ENCODE measurements at regions not wholly inside any gene's neighbourhood (a gene's known extent, or its start where the extent isn't known, plus 50 kb on each side); places are given as distances from the start of the nearest gene placed in this dataset.
A peak's percentile ranks its signal among the peaks of the same experiment; 100 is the strongest.

- no peaks in the 10 kb centered on the region for H3K79me2 ChIP-seq (ENCODE audit: insufficient read depth, low read length)
- DNase-seq (ENCODE audit: insufficient read length, low spot score, missing footprints) = peak; percentile 11
- H4K20me1 ChIP-seq (ENCODE audit: insufficient read depth, low read length) = no peaks in the 10 kb centered on the region
- no peak overlapping the region for H2AFZ ChIP-seq (ENCODE audit: low read length)
- H3K4me3 ChIP-seq (ENCODE audit: insufficient read depth, low read length) = no peak overlapping the region
- H3K36me3 ChIP-seq (ENCODE audit: insufficient read depth, low read length) = no peaks in the 10 kb centered on the region
- H3K27me3 ChIP-seq (ENCODE audit: insufficient read depth, low read length) = no peaks in the 10 kb centered on the region
- no peak overlapping the region for H3K27ac ChIP-seq (ENCODE audit: low read depth, low read length)
- no peaks in the 10 kb centered on the region for H3K4me1 ChIP-seq (ENCODE audit: insufficient read depth, low read length)
- TF ChIP-seq CTCF (IDR thresholded peaks at IDR 0.05; ENCODE audit: extremely low read depth, low read depth, low read length) = no peak
- H3K9me3 ChIP-seq (ENCODE audit: low read depth, low read length) = no peaks in the 10 kb centered on the region
- no peak overlapping the region for H3K4me2 ChIP-seq (ENCODE audit: insufficient read depth, low read length)
Observed at GRCh38 chr7:34373940-34374339, 284.1 kb upstream of the NPSR1 start.

GRCh38 chr7:34382166-34382893 is 275.7 kb upstream of the NPSR1 start:
- DNase-seq (ENCODE audit: insufficient read length, low spot score, missing footprints) = no peak
- H3K27me3 ChIP-seq (ENCODE audit: insufficient read depth, low read length) = no peaks in the 10 kb centered on the region
- no peak overlapping the region for H3K27ac ChIP-seq (ENCODE audit: low read depth, low read length)
- H3K4me3 ChIP-seq (ENCODE audit: insufficient read depth, low read length) = no peak overlapping the region
- no peak for TF ChIP-seq CTCF (IDR thresholded peaks at IDR 0.05; ENCODE audit: extremely low read depth, low read depth, low read length)
- no peak overlapping the region for H3K4me2 ChIP-seq (ENCODE audit: insufficient read depth, low read length)
- H3K9me3 ChIP-seq (ENCODE audit: low read depth, low read length) = no peaks in the 10 kb centered on the region
- no peaks in the 10 kb centered on the region for H3K4me1 ChIP-seq (ENCODE audit: insufficient read depth, low read length)
- no peaks in the 10 kb centered on the region for H3K79me2 ChIP-seq (ENCODE audit: insufficient read depth, low read length)
- H3K36me3 ChIP-seq (ENCODE audit: insufficient read depth, low read length) = no peaks in the 10 kb centered on the region
- no peak overlapping the region for H2AFZ ChIP-seq (ENCODE audit: low read length)
- no peaks in the 10 kb centered on the region for H4K20me1 ChIP-seq (ENCODE audit: insufficient read depth, low read length)

GRCh38 chr7:34385384-34385783 is 272.6 kb upstream of the NPSR1 start:
- no peak for DNase-seq (ENCODE audit: insufficient read length, low spot score, missing footprints)
- H3K27ac ChIP-seq (ENCODE audit: low read depth, low read length) = no peak overlapping the region
- H3K4me1 ChIP-seq (ENCODE audit: insufficient read depth, low read length) = no peaks in the 10 kb centered on the region
- no peak overlapping the region for H3K4me2 ChIP-seq (ENCODE audit: insufficient read depth, low read length)
- H3K9me3 ChIP-seq (ENCODE audit: low read depth, low read length) = no peaks in the 10 kb centered on the region
- H3K79me2 ChIP-seq (ENCODE audit: insufficient read depth, low read length) = no peaks in the 10 kb centered on the region
- H3K27me3 ChIP-seq (ENCODE audit: insufficient read depth, low read length) = no peaks in the 10 kb centered on the region
- H3K4me3 ChIP-seq (ENCODE audit: insufficient read depth, low read length) = no peak overlapping the region
- no peaks in the 10 kb centered on the region for H3K36me3 ChIP-seq (ENCODE audit: insufficient read depth, low read length)
- TF ChIP-seq CTCF (IDR thresholded peaks at IDR 0.05; ENCODE audit: extremely low read depth, low read depth, low read length) = no peak
- H2AFZ ChIP-seq (ENCODE audit: low read length) = no peak overlapping the region
- H4K20me1 ChIP-seq (ENCODE audit: insufficient read depth, low read length) = no peaks in the 10 kb centered on the region

GRCh38 chr7:34389332-34390078 is 268.5 kb upstream of the NPSR1 start:
- Histone ChIP-seq H3K79me2 (ENCODE audit: insufficient read depth, low read length) (no peaks in the 10 kb centered on the region), H3K4me3 (ENCODE audit: insufficient read depth, low read length) (no peak overlapping the region), H3K27me3 (ENCODE audit: insufficient read depth, low read length) (no peaks in the 10 kb centered on the region), H3K4me1 (ENCODE audit: insufficient read depth, low read length) (no peaks in the 10 kb centered on the region), H2AFZ (ENCODE audit: low read length) (no peak overlapping the region), H3K9me3 (ENCODE audit: low read depth, low read length) (no peaks in the 10 kb centered on the region), H3K27ac (ENCODE audit: low read depth, low read length) (no peak overlapping the region), H4K20me1 (ENCODE audit: insufficient read depth, low read length) (no peaks in the 10 kb centered on the region), H3K36me3 (ENCODE audit: insufficient read depth, low read length) (no peaks in the 10 kb centered on the region), H3K4me2 (ENCODE audit: insufficient read depth, low read length) (no peak overlapping the region)
- TF ChIP-seq CTCF (IDR thresholded peaks at IDR 0.05; ENCODE audit: extremely low read depth, low read depth, low read length) = no peak
- no peak for DNase-seq (ENCODE audit: insufficient read length, low spot score, missing footprints)
